OCI-LY7 (cell line): ENCODE measurements at regions not wholly inside any gene's neighbourhood (a gene's known extent, or its start where the extent isn't known, plus 50 kb on each side); places are given as distances from the start of the nearest gene placed in this dataset.

Experiments
- EZH2phosphoT487 ChIP-seq: fragments of 200-600 bp; sonication (generic); IDR thresholded peaks from 2 replicates; pipeline ENCODE4 v1.6.1; 2018; ENCODE audit warnings: low read depth, borderline replicate concordance, mild to moderate bottlenecking, mixed run types, antibody characterized with exemption, low read length, moderate library complexity, mixed read lengths
- TF ChIP-seq, protein P1 (sequence below): fragments of 200-600 bp; sonication (generic); conservative IDR thresholded peaks from 2 replicates; pipeline ENCODE4 v1.5.1; 2014; ENCODE audit warnings: mild to moderate bottlenecking, antibody characterized with exemption, low read length, moderate library complexity, mixed read lengths

- TF ChIP-seq, protein P1, sequence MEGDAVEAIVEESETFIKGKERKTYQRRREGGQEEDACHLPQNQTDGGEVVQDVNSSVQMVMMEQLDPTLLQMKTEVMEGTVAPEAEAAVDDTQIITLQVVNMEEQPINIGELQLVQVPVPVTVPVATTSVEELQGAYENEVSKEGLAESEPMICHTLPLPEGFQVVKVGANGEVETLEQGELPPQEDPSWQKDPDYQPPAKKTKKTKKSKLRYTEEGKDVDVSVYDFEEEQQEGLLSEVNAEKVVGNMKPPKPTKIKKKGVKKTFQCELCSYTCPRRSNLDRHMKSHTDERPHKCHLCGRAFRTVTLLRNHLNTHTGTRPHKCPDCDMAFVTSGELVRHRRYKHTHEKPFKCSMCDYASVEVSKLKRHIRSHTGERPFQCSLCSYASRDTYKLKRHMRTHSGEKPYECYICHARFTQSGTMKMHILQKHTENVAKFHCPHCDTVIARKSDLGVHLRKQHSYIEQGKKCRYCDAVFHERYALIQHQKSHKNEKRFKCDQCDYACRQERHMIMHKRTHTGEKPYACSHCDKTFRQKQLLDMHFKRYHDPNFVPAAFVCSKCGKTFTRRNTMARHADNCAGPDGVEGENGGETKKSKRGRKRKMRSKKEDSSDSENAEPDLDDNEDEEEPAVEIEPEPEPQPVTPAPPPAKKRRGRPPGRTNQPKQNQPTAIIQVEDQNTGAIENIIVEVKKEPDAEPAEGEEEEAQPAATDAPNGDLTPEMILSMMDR: no peak
- no peak for TF ChIP-seq EZH2phosphoT487
These were observed 329.5 kb downstream of the MIAT start for GRCh38 chr22:26986884-26987283.
